ENCODE measurements at regions not wholly inside any gene's neighbourhood (a gene's known extent, or its start where the extent isn't known, plus 50 kb on each side); places are given as distances from the start of the nearest gene placed in this dataset.
"Not testable (repeated sequence)": the region's sequence is repeated elsewhere in the genome, so short reads cannot be mapped to it uniquely, and the experiment has no call there.

DNA sequence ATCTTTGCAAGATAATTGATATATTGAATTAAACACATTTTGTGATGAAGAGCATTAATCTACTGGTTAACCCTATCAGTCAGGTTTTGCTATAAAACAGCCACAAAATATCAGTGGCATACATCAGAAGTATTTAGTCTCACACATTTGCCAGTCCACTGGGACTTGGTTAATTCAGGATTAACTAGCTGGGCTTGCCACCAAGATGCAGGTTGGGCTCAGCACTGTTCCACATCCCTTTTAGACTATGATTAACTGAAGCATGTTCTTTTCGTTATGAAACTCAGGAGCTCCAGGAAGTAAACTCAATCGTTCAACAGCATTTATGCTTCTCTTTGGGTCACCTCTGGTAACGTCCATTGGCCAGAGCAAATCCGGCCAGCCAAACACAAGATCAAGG, 538.1 kb upstream of the HS3ST1 start:
- ATAC-seq = no peak

DNA sequence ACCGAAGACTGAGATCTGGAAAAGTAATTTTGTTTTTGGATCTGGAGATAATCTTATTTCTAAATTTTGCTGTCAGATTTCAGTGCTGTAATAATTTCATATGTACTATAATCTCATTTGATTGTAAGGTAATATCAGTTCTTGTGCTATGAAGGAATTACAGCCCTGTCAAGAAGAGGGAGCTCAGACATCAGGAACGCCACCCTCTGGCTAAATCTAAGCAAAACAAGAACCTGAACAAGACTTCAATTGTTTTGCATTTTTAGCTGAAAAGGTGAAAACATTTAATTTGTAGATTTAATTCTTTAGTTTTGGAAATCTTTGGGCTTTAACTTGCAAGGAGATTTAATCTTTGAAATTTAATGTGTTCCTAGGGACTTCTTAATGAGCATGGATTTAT, 525.4 kb upstream of the HS3ST1 start:
- H3K9me3 ChIP-seq = no peaks in the 10 kb centered on the region
- no peak for DNase-seq

More for the DNA sequence above, 538.1 kb upstream of the HS3ST1 start:
- Histone ChIP-seq H3K4me1 (no peaks in the 10 kb centered on the region), H3K4me3 (no peak overlapping the region), H3K36me3 (no peaks in the 10 kb centered on the region), H3K9me3 (no peaks in the 10 kb centered on the region), H3K27me3 (no peaks in the 10 kb centered on the region), H3K27ac (no peak overlapping the region)
- intact Hi-C loops (cut with DNase I) = no loop called here
- TF ChIP-seq, protein P1, sequence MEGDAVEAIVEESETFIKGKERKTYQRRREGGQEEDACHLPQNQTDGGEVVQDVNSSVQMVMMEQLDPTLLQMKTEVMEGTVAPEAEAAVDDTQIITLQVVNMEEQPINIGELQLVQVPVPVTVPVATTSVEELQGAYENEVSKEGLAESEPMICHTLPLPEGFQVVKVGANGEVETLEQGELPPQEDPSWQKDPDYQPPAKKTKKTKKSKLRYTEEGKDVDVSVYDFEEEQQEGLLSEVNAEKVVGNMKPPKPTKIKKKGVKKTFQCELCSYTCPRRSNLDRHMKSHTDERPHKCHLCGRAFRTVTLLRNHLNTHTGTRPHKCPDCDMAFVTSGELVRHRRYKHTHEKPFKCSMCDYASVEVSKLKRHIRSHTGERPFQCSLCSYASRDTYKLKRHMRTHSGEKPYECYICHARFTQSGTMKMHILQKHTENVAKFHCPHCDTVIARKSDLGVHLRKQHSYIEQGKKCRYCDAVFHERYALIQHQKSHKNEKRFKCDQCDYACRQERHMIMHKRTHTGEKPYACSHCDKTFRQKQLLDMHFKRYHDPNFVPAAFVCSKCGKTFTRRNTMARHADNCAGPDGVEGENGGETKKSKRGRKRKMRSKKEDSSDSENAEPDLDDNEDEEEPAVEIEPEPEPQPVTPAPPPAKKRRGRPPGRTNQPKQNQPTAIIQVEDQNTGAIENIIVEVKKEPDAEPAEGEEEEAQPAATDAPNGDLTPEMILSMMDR (IDR thresholded peaks at IDR 0.05) = no peak
- DNase-seq = no peak

DNA sequence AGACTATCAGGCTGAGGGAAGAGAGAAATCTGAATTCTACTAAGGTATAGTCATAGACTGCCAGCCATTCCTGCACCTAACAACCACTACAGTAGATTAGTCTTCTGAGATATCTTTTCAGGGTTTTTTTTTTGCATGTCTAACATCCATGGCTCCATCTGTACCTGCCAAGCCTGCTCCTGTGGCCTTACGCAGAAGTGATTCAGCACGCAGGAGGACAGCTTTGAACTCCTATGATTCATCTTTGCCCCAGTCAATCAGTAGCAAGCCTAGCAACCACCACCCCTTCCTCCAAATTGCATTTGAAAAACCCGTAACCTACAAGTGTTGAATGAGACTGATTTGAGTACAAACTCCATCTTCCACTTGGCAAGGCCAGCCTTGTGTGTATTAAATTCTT, 520.7 kb upstream of the HS3ST1 start:
- H3K27ac ChIP-seq = no peak overlapping the region
- H3K4me3 ChIP-seq = no peak overlapping the region
- TF ChIP-seq, protein P1 (IDR thresholded peaks at IDR 0.05) = no peak
- H3K36me3 ChIP-seq = no peaks in the 10 kb centered on the region
- no peak for ATAC-seq
- no peaks in the 10 kb centered on the region for H3K27me3 ChIP-seq
- DNase-seq = no peak
- H3K4me1 ChIP-seq = no peaks in the 10 kb centered on the region
- H3K9me3 ChIP-seq = no peaks in the 10 kb centered on the region
- intact Hi-C loops (cut with DNase I) = no loop called here

More for the DNA sequence above, 525.4 kb upstream of the HS3ST1 start:
- H3K4me3 ChIP-seq = no peak overlapping the region
- H3K27me3 ChIP-seq = no peaks in the 10 kb centered on the region
- ATAC-seq = peak; percentile 46
- no peak overlapping the region for H3K27ac ChIP-seq
- intact Hi-C loops (cut with DNase I) = no loop called here
- TF ChIP-seq, protein P1 (IDR thresholded peaks at IDR 0.05) = peak; percentile 47
- no peaks in the 10 kb centered on the region for H3K36me3 ChIP-seq
- H3K4me1 ChIP-seq = no peaks in the 10 kb centered on the region

DNA sequence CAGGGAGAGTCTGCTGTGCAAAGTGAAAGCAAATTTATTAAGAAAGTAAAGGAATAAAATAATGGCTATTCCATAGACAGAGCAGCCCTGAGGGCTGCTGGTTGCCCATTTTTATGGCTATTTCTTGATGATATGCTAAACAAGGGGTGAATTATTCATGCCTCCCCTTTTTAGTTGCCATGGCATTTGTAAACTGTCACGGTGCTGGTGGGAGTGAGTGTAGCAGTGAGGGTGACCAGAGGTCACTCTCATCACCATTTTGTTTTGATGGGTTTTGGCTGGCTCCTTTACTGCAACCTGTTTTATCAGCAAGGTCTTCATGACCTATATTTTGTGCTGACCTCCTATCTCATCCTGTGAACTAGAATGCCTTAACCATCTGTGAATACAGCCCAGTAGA, 518.9 kb upstream of the HS3ST1 start:
- H3K27ac ChIP-seq; intact Hi-C loops (cut with DNase I); DNase-seq; H3K27me3 ChIP-seq; H3K4me3 ChIP-seq; ATAC-seq; H3K9me3 ChIP-seq; H3K36me3 ChIP-seq; H3K4me1 ChIP-seq: not testable (repeated sequence)

DNA sequence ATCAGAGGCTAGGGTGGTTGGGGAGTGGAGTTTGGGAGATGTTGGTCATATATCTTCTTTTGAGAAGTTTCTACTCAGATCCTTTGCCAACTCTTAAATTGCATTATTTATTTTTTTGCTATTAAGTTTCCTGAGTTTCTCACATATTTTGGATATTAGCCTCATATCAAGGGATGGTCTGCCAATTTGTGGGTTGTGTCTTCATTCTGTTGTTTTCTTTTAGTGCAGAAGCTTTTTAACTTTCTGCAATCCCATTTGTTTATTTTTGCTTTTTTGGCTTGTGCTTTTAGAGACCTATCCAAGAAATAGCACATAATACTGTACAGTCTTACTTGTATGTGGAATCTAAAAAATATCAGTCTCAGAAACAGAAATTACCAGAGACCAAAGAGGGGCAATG, 509.2 kb upstream of the HS3ST1 start:
- no peaks in the 10 kb centered on the region for H3K9me3 ChIP-seq
- no peak for ATAC-seq
- H3K27ac ChIP-seq = no peak overlapping the region
- no peaks in the 10 kb centered on the region for H3K27me3 ChIP-seq
- H3K4me3 ChIP-seq = no peak overlapping the region
- TF ChIP-seq, protein P1 (IDR thresholded peaks at IDR 0.05) = no peak
- H3K4me1 ChIP-seq = no peaks in the 10 kb centered on the region
- H3K36me3 ChIP-seq = no peaks in the 10 kb centered on the region
- DNase-seq = no peak
- intact Hi-C loops (cut with DNase I) = no loop called here

DNA sequence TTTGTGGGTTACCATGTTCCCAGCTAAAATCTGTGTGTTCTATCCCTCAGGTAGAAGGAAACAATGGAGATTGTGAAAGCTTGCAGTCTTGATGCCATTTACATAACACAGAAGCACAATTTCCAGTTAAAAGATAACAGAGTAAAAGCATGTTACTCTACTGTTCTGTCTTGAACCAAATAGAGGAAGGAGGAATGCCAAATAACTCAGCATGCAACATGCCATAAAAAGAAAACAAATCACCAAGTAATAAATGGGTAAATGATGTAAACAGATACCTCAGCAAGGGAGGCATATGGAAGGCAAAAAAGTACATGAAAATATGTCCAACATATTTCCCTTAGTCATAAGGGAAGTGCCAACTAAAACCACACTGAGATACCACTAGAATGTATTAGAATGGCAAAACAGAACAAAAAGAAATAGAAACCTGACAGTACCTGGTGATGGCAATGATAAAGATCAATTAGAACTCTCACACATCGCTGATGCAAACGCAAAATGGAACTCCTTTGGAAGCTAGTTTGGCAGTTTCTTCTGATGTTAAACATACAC, 502.6 kb upstream of the HS3ST1 start:
- intact Hi-C loops (cut with DNase I) = no loop called here
- Histone ChIP-seq H3K36me3 (no peaks in the 10 kb centered on the region), H3K27ac (no peak overlapping the region), H3K4me3 (no peak overlapping the region), H3K4me1 (no peaks in the 10 kb centered on the region), H3K9me3 (no peaks in the 10 kb centered on the region), H3K27me3 (no peaks in the 10 kb centered on the region)
- no peak for DNase-seq
- TF ChIP-seq, protein P1 (IDR thresholded peaks at IDR 0.05) = no peak
- ATAC-seq = no peak

All from upper lobe of right lung (tissue), 1 donor.